ENCODE measurements at regions not wholly inside any gene's neighbourhood (a gene's known extent, or its start where the extent isn't known, plus 50 kb on each side); places are given as distances from the start of the nearest gene placed in this dataset.
A peak's percentile ranks its signal among the peaks of the same experiment; 100 is the strongest.
"Not testable (repeated sequence)": the region's sequence is repeated elsewhere in the genome, so short reads cannot be mapped to it uniquely, and the experiment has no call there.

GRCh38 chr1:188941986-188942385, 1535.7 kb downstream of the BRINP3 start:
- no peak for DNase-seq

GRCh38 chr1:188949701-188950100, 1528.0 kb downstream of the BRINP3 start:
- no peak for DNase-seq

- no peak for DNase-seq
These were observed 1519.1 kb downstream of the BRINP3 start for GRCh38 chr1:188958461-188959115.

GRCh38 chr1:188986745-188987417, 1490.8 kb downstream of the BRINP3 start:
- peak; percentile 64 to 93 for DNase-seq

- no peak for DNase-seq
These were observed 1489.1 kb downstream of the BRINP3 start for GRCh38 chr1:188988589-188988988.

GRCh38 chr1:188991221-188991930, 1486.3 kb downstream of the BRINP3 start:
- no peak for DNase-seq

GRCh38 chr1:189007824-189008223, 1469.8 kb downstream of the BRINP3 start:
- no peak for DNase-seq

GRCh38 chr1:189021577-189021976, 1456.1 kb downstream of the BRINP3 start:
- no peak for DNase-seq

- no peak for DNase-seq
These were observed 1455.6 kb downstream of the BRINP3 start for GRCh38 chr1:189022015-189022414.

GRCh38 chr1:189027512-189027911, 1450.2 kb downstream of the BRINP3 start:
- DNase-seq: no peak

- DNase-seq: no peak
These were observed 1444.5 kb downstream of the BRINP3 start for GRCh38 chr1:189033169-189033568.

- DNase-seq: no peak
These were observed 1441.0 kb downstream of the BRINP3 start for GRCh38 chr1:189036628-189037027.

- no peak for DNase-seq
These were observed 1431.5 kb downstream of the BRINP3 start for GRCh38 chr1:189046127-189046526.

GRCh38 chr1:189084811-189085210, 1392.9 kb downstream of the BRINP3 start:
- peak; percentile 72 to 96 for DNase-seq

- DNase-seq: no peak
These were observed 1373.7 kb downstream of the BRINP3 start for GRCh38 chr1:189103956-189104355.

GRCh38 chr1:189117072-189117770, 1360.4 kb downstream of the BRINP3 start:
- DNase-seq: no peak

- DNase-seq: no peak
These were observed 1355.7 kb downstream of the BRINP3 start for GRCh38 chr1:189121941-189122340.

- no peak for DNase-seq
These were observed 1352.0 kb downstream of the BRINP3 start for GRCh38 chr1:189125694-189126093.

GRCh38 chr1:189131576-189131975, 1346.1 kb downstream of the BRINP3 start:
- no peak for DNase-seq

GRCh38 chr1:189139748-189140147, 1337.9 kb downstream of the BRINP3 start:
- not testable (repeated sequence) for DNase-seq

- DNase-seq: no peak
These were observed 1336.6 kb downstream of the BRINP3 start for GRCh38 chr1:189141056-189141455.

- no peak for DNase-seq
These were observed 1327.9 kb downstream of the BRINP3 start for GRCh38 chr1:189149547-189150375.
